ENCODE measurements at regions not wholly inside any gene's neighbourhood (a gene's known extent, or its start where the extent isn't known, plus 50 kb on each side); places are given as distances from the start of the nearest gene placed in this dataset.
"Not testable (repeated sequence)": the region's sequence is repeated elsewhere in the genome, so short reads cannot be mapped to it uniquely, and the experiment has no call there.

GRCh38 chr5:177941386-177941785 lies 54.7 kb downstream of the PROP1 start:
- TF ChIP-seq CTCF (IDR thresholded peaks at IDR 0.05); EZH2 (IDR thresholded peaks at IDR 0.05; ENCODE audit: borderline replicate concordance, insufficient read depth, low read depth, low read length, poor library complexity, severe bottlenecking): not testable (repeated sequence)

Data from B cell (primary cell).